PC-3 (cell line): ENCODE measurements at regions not wholly inside any gene's neighbourhood (a gene's known extent, or its start where the extent isn't known, plus 50 kb on each side); places are given as distances from the start of the nearest gene placed in this dataset.

ENCODE experiments used
- ATAC-seq: fragments of 200-7000 bp; cut with Tn5 transposase; 2 replicates; pipeline ENCODE4 v1.9.1; 2020; ENCODE audit warnings: mild to moderate bottlenecking, moderate library complexity
- BruUV-seq: library from RNA; stranded (reverse); fragments of 400-500 nt; replicated peaks from 2 replicates; lab custom pipeline; 2021; lab: Mats Ljungman, UMichigan
- CTCF ChIA-PET: fragments of 300-600 bp; sonication (Branson Sonifier 250); formaldehyde crosslinking; loops from one replicate; lab custom pipeline; 2022; ENCODE audit warnings: antibody characterized with exemption; lab: Charles Lee
- POLR2A ChIA-PET: fragments of 300-600 bp; sonication (Branson Sonifier 250); formaldehyde crosslinking; loops from one replicate; lab custom pipeline; 2022; ENCODE audit warnings: antibody characterized with exemption; ENCODE audit not compliant: unreplicated experiment; lab: Charles Lee
- DNase-seq: peaks from one replicate; pipeline ENCODE4 v3.0.0-alpha.2; 2015
- H2AFZ ChIP-seq: fragments of 300-600 bp; sonication (generic); 2 replicates; pipeline ENCODE4 v1.6.0; 2016; ENCODE audit warnings: antibody characterized with exemption, low read length
- H3F3A ChIP-seq: fragments of 300-600 bp; sonication (generic); one replicate; pipeline ENCODE4 v1.6.0; 2017; ENCODE audit warnings: antibody characterized with exemption, low read length, control low read depth, mild to moderate bottlenecking; ENCODE audit not compliant: unreplicated experiment
- H3K27ac ChIP-seq: fragments of 300-600 bp; sonication (generic); 2 replicates; pipeline ENCODE4 v1.5.1; 2016; ENCODE audit warnings: mild to moderate bottlenecking, low read length
- H3K27me3 ChIP-seq: fragments of 300-600 bp; sonication (generic); 2 replicates; pipeline ENCODE4 v1.6.1; 2016; ENCODE audit warnings: low read length, mixed read lengths
- H3K36me3 ChIP-seq: fragments of 300-600 bp; sonication (generic); 2 replicates; pipeline ENCODE4 v1.6.1; 2016; ENCODE audit warnings: low read depth, mixed run types, low read length, mixed read lengths
- H3K4me1 ChIP-seq: fragments of 300-600 bp; sonication (generic); 2 replicates; pipeline ENCODE4 v1.5.1; 2016; ENCODE audit warnings: low read length; ENCODE audit not compliant: insufficient read depth
- H3K4me2 ChIP-seq: fragments of 300-600 bp; sonication (generic); 2 replicates; pipeline ENCODE4 v1.6.0; 2016; ENCODE audit warnings: low read length
- H3K4me3 ChIP-seq: fragments of 300-600 bp; sonication (generic); 2 replicates; pipeline ENCODE4 v1.5.1; 2016; ENCODE audit warnings: mild to moderate bottlenecking, low read length, mixed read lengths
- H3K79me2 ChIP-seq: fragments of 300-600 bp; sonication (generic); 2 replicates; pipeline ENCODE4 v1.6.1; 2017; ENCODE audit warnings: low read length, mixed read lengths
- H3K9ac ChIP-seq: fragments of 300-600 bp; sonication (generic); 2 replicates; pipeline ENCODE4 v1.6.0; 2016; ENCODE audit warnings: mild to moderate bottlenecking, low read length
- H3K9me2 ChIP-seq: fragments of 300-600 bp; sonication (generic); replicated peaks from 2 replicates; pipeline ENCODE4 v1.6.1; 2016; ENCODE audit warnings: mixed run types, low read length, mixed read lengths
- H3K9me3 ChIP-seq: fragments of 300-600 bp; sonication (generic); 2 replicates; pipeline ENCODE4 v1.6.1; 2016; ENCODE audit warnings: low read length, mixed read lengths
- H4K20me1 ChIP-seq: fragments of 300-600 bp; sonication (generic); 2 replicates; pipeline ENCODE4 v1.6.1; 2016; ENCODE audit warnings: low read length, mixed read lengths
- EZH2 ChIP-seq: fragments of 300-600 bp; sonication (generic); IDR thresholded peaks from one replicate; pipeline ENCODE4 v1.6.1; 2017; ENCODE audit warnings: antibody characterized with exemption, mild to moderate bottlenecking, low read length; ENCODE audit not compliant: unreplicated experiment
- EZH2phosphoT487 ChIP-seq: fragments of 300-600 bp; sonication (generic); IDR thresholded peaks from 2 replicates; pipeline ENCODE4 v1.6.1; 2018; ENCODE audit warnings: mild to moderate bottlenecking, antibody characterized with exemption, low read length, borderline replicate concordance
- intact Hi-C: fragments of 100-400 bp; cut with micrococcal nuclease; formaldehyde crosslinking; loops from 2 replicates; pipeline ENCODE4 v1.9.0; 2023
- TF ChIP-seq, protein P1 (sequence below): fragments of 300-600 bp; sonication (generic); conservative IDR thresholded peaks from 2 replicates; pipeline ENCODE4 v1.5.1; 2017; ENCODE audit warnings: antibody characterized with exemption, low read depth, mild to moderate bottlenecking, low read length

DNA sequence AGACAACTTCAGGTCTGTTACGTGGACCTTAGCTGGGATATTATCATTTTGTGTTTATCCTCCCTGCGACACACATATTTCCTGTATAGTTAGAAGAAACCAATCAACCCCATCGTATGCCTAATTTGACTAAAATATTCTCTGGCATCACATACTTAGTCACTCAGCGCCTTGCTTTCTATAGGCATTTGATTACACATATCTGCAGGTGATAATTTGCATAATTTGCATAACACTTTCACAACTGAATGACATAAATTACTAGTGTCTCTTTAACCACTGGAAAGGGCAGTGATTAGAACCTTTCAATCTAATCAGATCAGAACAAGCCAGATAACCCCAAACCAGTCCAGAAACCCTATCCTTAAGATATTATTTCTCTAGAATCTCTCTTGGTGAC lies 390.2 kb downstream of the TLR4 start:
- no peaks in the 10 kb centered on the region for H3K36me3 ChIP-seq
- no TSS peak for BruUV-seq
- no peak for TF ChIP-seq EZH2
- TF ChIP-seq, protein P1, sequence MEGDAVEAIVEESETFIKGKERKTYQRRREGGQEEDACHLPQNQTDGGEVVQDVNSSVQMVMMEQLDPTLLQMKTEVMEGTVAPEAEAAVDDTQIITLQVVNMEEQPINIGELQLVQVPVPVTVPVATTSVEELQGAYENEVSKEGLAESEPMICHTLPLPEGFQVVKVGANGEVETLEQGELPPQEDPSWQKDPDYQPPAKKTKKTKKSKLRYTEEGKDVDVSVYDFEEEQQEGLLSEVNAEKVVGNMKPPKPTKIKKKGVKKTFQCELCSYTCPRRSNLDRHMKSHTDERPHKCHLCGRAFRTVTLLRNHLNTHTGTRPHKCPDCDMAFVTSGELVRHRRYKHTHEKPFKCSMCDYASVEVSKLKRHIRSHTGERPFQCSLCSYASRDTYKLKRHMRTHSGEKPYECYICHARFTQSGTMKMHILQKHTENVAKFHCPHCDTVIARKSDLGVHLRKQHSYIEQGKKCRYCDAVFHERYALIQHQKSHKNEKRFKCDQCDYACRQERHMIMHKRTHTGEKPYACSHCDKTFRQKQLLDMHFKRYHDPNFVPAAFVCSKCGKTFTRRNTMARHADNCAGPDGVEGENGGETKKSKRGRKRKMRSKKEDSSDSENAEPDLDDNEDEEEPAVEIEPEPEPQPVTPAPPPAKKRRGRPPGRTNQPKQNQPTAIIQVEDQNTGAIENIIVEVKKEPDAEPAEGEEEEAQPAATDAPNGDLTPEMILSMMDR = no peak
- TF ChIP-seq EZH2phosphoT487 = no peak
- H4K20me1 ChIP-seq = no peaks in the 10 kb centered on the region
- intact Hi-C loops = no loop called here
- no peak for ATAC-seq
- POLR2A ChIA-PET = no interaction called here
- H3K79me2 ChIP-seq = no peaks in the 10 kb centered on the region
- no peak overlapping the region for H3K4me3 ChIP-seq
- CTCF ChIA-PET = no interaction called here
- no peak overlapping the region for H3K9ac ChIP-seq
- H3K27me3 ChIP-seq = no peaks in the 10 kb centered on the region
- no peaks in the 10 kb centered on the region for H3K9me3 ChIP-seq
- H3K27ac ChIP-seq = no peak overlapping the region
- H2AFZ ChIP-seq = no peak overlapping the region
- no peaks in the 10 kb centered on the region for H3K9me2 ChIP-seq
- no peaks in the 10 kb centered on the region for H3F3A ChIP-seq
- no peak overlapping the region for H3K4me2 ChIP-seq
- DNase-seq = no peak
- H3K4me1 ChIP-seq = no peaks in the 10 kb centered on the region

DNA sequence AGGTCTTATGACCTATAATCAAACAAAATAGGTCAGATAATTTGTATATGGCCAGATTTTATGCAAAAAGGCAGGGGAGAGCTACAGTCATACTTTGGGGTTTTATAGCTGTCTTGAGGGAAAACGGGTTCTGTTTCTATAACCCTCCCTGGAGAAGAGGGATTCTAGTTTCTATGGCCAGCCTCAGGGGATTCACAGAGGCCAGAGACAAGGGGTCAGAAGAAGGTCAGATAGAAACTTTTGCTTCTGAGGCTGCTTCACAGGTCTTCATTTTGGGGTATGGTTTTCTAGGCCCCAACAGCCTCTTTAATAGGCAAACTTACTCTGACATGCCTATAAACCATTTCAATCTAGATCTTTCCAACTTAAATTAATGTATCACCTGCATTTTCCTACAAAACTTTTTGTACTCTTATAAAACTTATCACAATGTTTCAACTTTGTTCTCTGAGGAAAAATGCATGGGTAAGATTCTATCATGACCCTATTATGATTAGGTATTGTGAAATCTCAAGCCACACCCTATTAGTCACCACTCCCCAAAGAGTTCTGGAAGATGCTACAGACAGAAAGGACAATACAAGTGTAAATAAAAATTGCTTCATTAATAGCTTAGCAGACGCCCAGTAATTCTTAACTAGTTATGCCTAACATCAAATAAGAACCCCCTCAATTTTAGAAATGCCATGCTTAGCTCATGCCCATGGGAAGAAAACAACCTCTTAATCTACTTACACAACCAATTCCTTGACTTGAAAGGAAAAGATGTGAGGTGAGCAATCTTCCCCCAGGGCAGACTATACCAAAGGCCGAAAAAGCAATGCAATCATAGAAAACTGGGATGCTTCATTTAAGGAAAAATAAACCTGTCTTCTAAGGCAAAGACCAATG lies 396.6 kb downstream of the TLR4 start:
- Histone ChIP-seq H3K27me3 (no peaks in the 10 kb centered on the region), H3K4me1 (no peaks in the 10 kb centered on the region), H3K9ac (no peak overlapping the region), H3K27ac (no peak overlapping the region), H4K20me1 (no peaks in the 10 kb centered on the region), H3K79me2 (no peaks in the 10 kb centered on the region), H2AFZ (no peak overlapping the region), H3K36me3 (no peaks in the 10 kb centered on the region), H3F3A (no peaks in the 10 kb centered on the region), H3K4me3 (no peak overlapping the region), H3K9me3 (no peaks in the 10 kb centered on the region), H3K4me2 (no peak overlapping the region), H3K9me2 (no peaks in the 10 kb centered on the region)
- DNase-seq = no peak
- TF ChIP-seq EZH2 (no peak), EZH2phosphoT487 (no peak)
- TF ChIP-seq, protein P1 = no peak
- no TSS peak for BruUV-seq
- ChIA-PET POLR2A (no interaction called here), CTCF (no interaction called here)
- no peak for ATAC-seq
- intact Hi-C loops = no loop called here

DNA sequence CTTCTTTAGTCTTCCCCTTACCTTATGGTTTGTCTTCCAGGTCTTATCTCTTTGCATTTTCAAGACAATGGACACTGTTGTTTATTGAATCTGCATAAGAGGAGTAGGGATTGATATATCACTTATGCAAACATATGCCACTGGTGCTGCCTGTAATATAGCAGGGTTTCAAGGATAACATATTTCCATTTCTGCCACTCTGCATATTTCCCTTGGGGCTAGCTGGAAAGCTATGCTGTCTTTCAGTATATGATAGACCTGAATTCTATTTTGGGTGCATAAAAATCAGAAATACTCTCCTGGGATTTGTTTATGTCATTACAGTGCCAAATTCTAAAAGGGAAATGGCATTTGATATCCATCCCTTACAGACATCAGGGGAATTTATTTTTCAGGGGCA lies 400.2 kb downstream of the TLR4 start:
- no peaks in the 10 kb centered on the region for H3F3A ChIP-seq
- H3K79me2 ChIP-seq = no peaks in the 10 kb centered on the region
- ChIA-PET CTCF (no interaction called here), POLR2A (no interaction called here)
- no peaks in the 10 kb centered on the region for H3K36me3 ChIP-seq
- H3K9me3 ChIP-seq = no peaks in the 10 kb centered on the region
- no peak overlapping the region for H3K9ac ChIP-seq
- no peak overlapping the region for H3K4me3 ChIP-seq
- H3K27me3 ChIP-seq = no peaks in the 10 kb centered on the region
- TF ChIP-seq, protein P1 = no peak
- no TSS peak for BruUV-seq
- no peaks in the 10 kb centered on the region for H4K20me1 ChIP-seq
- no peaks in the 10 kb centered on the region for H3K9me2 ChIP-seq
- H2AFZ ChIP-seq = no peak overlapping the region
- no peaks in the 10 kb centered on the region for H3K4me1 ChIP-seq
- no peak for DNase-seq
- no peak for ATAC-seq
- intact Hi-C loops = no loop called here
- H3K27ac ChIP-seq = no peak overlapping the region
- no peak overlapping the region for H3K4me2 ChIP-seq
